Body of pancreas (tissue), 4 donors: ENCODE measurements at regions not wholly inside any gene's neighbourhood (a gene's known extent, or its start where the extent isn't known, plus 50 kb on each side); places are given as distances from the start of the nearest gene placed in this dataset.

ENCODE experiments used
- ATAC-seq: fragments of 150-250 bp; one replicate; pipeline ENCODE4 v1.9.1; 2016
- DNase-seq, 4 donors: peaks; one replicate each; pipeline ENCODE4 v3.0.0-alpha.2; 2019
- H3K27ac ChIP-seq, 4 donors: fragments of 200-600 bp; sonication (generic); 1 replicate in 3 of 4; 2 replicates in 1 of 4; pipeline versions ENCODE4 v1.5.1 to v1.6.1; 2016 to 2019; ENCODE audit warnings: mild to moderate bottlenecking in 1 of 4, mixed read lengths in 1 of 4, moderate library complexity in 1 of 4
- H3K27me3 ChIP-seq, 2 donors: fragments of 200-600 bp; sonication (generic); one replicate each; pipeline ENCODE4 v1.6.0; 2016; ENCODE audit warnings: mild to moderate bottlenecking in 1 of 2
- H3K36me3 ChIP-seq, 2 donors: fragments of 200-600 bp; sonication (generic); replicated peaks in 1 of 2; 2 replicates each; pipeline ENCODE4 v1.5.1; 2016; ENCODE audit warnings: low read depth in 2 of 2; ENCODE audit not compliant: insufficient read depth in 1 of 2
- H3K4me1 ChIP-seq: fragments of 200-600 bp; sonication (generic); one replicate; pipeline ENCODE4 v1.6.0; 2016
- H3K4me3 ChIP-seq, 2 donors: fragments of 200-600 bp; sonication (generic); 1 replicate in 1 of 2; 2 replicates in 1 of 2; pipeline ENCODE4 v1.5.1; 2016 to 2019
- H3K9me3 ChIP-seq, 3 donors: fragments of 200-600 bp; sonication (generic); 1 replicate in 2 of 3; 2 replicates in 1 of 3; pipeline ENCODE4 v1.5.1; 2016
- CTCF ChIP-seq, 7 experiments: fragments of 450-650 bp in 4 of 7; fragments of 200-600 bp in 3 of 7; sonication (generic) in 3 of 7; IDR thresholded peaks; one replicate each; pipeline ENCODE4 v1.5.1; 2016 to 2019; ENCODE audit warnings: antibody characterized with exemption in 7 of 7
- POLR2A ChIP-seq, 3 donors: fragments of 450-650 bp; IDR thresholded peaks; one replicate each; pipeline ENCODE4 v1.6.1; 2016; ENCODE audit warnings: antibody characterized with exemption in 3 of 3, mild to moderate bottlenecking in 2 of 3
- WGBS, 2 donors: methylation state at CpG; one replicate each; pipeline ENCODE4 v1.1.5; 2017; 5-methylcytosine and 5-hydroxymethylcytosine counted together
- intact Hi-C: fragments of 100-400 bp; cut with DNase I; formaldehyde crosslinking; loops from one replicate; pipeline ENCODE4 v1.15.1; 2023

DNA sequence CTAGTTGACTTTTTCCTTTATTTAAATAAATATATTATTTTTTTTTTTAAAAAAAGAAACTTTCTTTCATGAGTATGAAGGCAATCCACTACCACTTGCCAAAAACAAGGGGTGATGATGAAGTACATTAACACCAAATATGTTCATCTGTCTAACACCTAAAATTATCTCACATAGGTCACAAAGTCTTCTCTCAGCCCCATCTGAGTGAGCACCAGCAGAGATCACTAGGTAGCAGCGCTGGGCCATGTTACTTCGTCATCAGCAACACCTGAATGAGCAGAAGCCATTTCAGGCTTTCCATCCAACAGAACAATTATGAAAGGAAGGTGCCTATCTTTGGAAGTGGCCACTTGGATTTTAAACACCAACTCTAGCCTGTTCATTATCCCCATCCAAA lies 811.6 kb upstream of the AMELY start:
- Histone ChIP-seq H3K9me3 (no peaks in the 10 kb centered on the region), H3K27me3 (no peaks in the 10 kb centered on the region), H3K4me1 (no peaks in the 10 kb centered on the region), H3K4me3 (no peak overlapping the region), H3K36me3 (no peaks in the 10 kb centered on the region), H3K27ac (no peak overlapping the region)
- 95 to 100% methylated on average over 2 of the region's 2 CpGs for WGBS, 2 donors
- ATAC-seq: no peak
- intact Hi-C loops: no loop called here
- no peak for DNase-seq
- no peak for TF ChIP-seq POLR2A (IDR thresholded peaks at IDR 0.05)
- TF ChIP-seq CTCF (IDR thresholded peaks at IDR 0.05): no peak

DNA sequence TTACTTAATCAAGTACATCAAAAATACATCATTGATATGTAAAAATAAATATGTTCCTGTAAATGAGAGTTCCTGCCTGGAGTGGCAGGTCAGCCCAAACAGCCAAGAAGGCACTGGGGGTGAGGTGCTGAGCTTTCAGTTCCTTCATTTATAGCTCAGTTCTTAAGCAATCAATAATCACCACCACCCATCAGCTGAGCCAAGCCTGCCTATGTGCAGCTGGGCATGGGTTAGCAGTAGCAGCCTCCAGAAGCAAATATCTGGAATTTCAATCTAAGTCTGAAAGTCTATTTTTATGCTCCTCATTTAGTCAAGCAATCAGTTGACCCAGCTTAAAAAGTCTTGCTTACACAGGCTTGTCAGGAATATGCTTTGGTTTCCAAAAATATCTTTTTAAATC lies 811.0 kb upstream of the AMELY start:
- H3K4me3 ChIP-seq: no peak overlapping the region
- no peaks in the 10 kb centered on the region for H3K4me1 ChIP-seq
- no peak overlapping the region for H3K27ac ChIP-seq
- DNase-seq: peak in 1 of 4 donors; percentile 13
- H3K36me3 ChIP-seq: no peaks in the 10 kb centered on the region
- intact Hi-C loops: no loop called here
- no peak for ATAC-seq
- no peak for TF ChIP-seq POLR2A (IDR thresholded peaks at IDR 0.05)
- no peak for TF ChIP-seq CTCF (IDR thresholded peaks at IDR 0.05)
- no peaks in the 10 kb centered on the region for H3K27me3 ChIP-seq
- no peaks in the 10 kb centered on the region for H3K9me3 ChIP-seq

DNA sequence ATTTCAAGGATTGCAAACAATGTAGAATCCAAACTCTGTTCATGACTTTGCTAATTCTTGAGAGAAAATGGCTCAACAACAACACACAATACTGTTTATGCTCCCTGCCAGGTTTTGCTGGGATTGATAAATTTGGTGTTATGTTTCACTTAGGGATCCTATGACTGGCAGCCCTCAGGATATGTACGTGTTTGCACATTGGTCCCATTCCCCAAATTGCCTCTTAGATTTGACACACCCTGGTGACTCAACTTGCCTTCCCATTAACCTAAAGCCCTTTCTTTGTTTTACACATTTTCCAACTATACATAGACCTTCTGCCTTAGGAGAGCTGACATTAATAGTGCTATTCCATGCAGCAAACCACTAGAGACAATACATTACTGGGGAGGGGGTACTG lies 809.4 kb upstream of the AMELY start:
- no peaks in the 10 kb centered on the region for H3K36me3 ChIP-seq
- DNase-seq (no peak), ATAC-seq (no peak)
- TF ChIP-seq CTCF (IDR thresholded peaks at IDR 0.05) (no peak), POLR2A (IDR thresholded peaks at IDR 0.05) (no peak)
- intact Hi-C loops: no loop called here
- no peaks in the 10 kb centered on the region for H3K9me3 ChIP-seq
- no peaks in the 10 kb centered on the region for H3K27me3 ChIP-seq
- no peak overlapping the region for H3K27ac ChIP-seq
- no peak overlapping the region for H3K4me3 ChIP-seq
- no peaks in the 10 kb centered on the region for H3K4me1 ChIP-seq
- 94 to 100% methylated on average over 1 of the region's 1 CpG for WGBS, 2 donors

GRCh38 chrY:7719271-7719670 lies 807.7 kb upstream of the AMELY start:
- Histone ChIP-seq H3K27me3 (no peaks in the 10 kb centered on the region), H3K36me3 (no peaks in the 10 kb centered on the region), H3K4me1 (no peaks in the 10 kb centered on the region), H3K4me3 (no peak overlapping the region), H3K27ac (no peak overlapping the region), H3K9me3 (no peaks in the 10 kb centered on the region)
- TF ChIP-seq CTCF (IDR thresholded peaks at IDR 0.05) (no peak), POLR2A (IDR thresholded peaks at IDR 0.05) (no peak)
- intact Hi-C loops: no loop called here
- WGBS, 2 donors: 11 to 22% methylated on average over 2 of the region's 2 CpGs
- DNase-seq: peak in 1 of 4 donors; percentile 13
- no peak for ATAC-seq

- H3K27ac ChIP-seq: no peak overlapping the region
- ATAC-seq: no peak
- H3K4me1 ChIP-seq: no peaks in the 10 kb centered on the region
- no peak for DNase-seq
- no peaks in the 10 kb centered on the region for H3K9me3 ChIP-seq
- 68 to 76% methylated on average over 3 of the region's 3 CpGs for WGBS, 2 donors
- H3K4me3 ChIP-seq: no peak overlapping the region
- no peaks in the 10 kb centered on the region for H3K36me3 ChIP-seq
- no peaks in the 10 kb centered on the region for H3K27me3 ChIP-seq
- TF ChIP-seq POLR2A (IDR thresholded peaks at IDR 0.05) (no peak), CTCF (IDR thresholded peaks at IDR 0.05) (no peak)
- intact Hi-C loops: no loop called here
Observed at GRCh38 chrY:7718626-7719025, 807.1 kb upstream of the AMELY start.
